ENCODE measurements at regions not wholly inside any gene's neighbourhood (a gene's known extent, or its start where the extent isn't known, plus 50 kb on each side); places are given as distances from the start of the nearest gene placed in this dataset.

DNA sequence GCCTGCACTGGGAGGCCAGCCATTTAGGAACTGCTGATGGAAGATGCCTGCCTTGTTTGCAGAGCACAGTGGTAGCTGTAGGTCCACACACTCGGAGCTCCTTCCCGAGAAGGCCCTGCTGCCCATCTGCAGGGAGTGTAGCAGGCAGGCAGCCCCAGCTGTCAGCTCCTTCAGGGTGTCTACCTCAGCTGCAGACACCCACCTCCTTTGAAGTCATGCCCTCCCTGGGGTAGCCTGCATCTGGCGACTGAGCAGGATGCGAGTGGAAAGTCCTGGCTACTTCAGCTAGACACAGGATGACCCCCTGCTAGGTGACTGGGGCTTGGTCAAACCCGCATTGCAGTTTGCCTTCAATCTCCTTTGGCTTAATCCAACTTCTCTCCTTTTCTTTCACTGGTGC, 93.2 kb upstream of the TLE3 start:
- no peaks in the 10 kb centered on the region for H3K36me3 ChIP-seq (ENCODE audit: low read depth, missing control alignments)
- DNase-seq: no peak
- no peaks in the 10 kb centered on the region for H3K9me3 ChIP-seq
- H3K27ac ChIP-seq: no peak overlapping the region
- 86 to 96% methylated on average over 5 of the region's 5 CpGs for WGBS, 2 donors
- TF ChIP-seq POLR2A (IDR thresholded peaks at IDR 0.05): no peak
- TF ChIP-seq, protein P1, sequence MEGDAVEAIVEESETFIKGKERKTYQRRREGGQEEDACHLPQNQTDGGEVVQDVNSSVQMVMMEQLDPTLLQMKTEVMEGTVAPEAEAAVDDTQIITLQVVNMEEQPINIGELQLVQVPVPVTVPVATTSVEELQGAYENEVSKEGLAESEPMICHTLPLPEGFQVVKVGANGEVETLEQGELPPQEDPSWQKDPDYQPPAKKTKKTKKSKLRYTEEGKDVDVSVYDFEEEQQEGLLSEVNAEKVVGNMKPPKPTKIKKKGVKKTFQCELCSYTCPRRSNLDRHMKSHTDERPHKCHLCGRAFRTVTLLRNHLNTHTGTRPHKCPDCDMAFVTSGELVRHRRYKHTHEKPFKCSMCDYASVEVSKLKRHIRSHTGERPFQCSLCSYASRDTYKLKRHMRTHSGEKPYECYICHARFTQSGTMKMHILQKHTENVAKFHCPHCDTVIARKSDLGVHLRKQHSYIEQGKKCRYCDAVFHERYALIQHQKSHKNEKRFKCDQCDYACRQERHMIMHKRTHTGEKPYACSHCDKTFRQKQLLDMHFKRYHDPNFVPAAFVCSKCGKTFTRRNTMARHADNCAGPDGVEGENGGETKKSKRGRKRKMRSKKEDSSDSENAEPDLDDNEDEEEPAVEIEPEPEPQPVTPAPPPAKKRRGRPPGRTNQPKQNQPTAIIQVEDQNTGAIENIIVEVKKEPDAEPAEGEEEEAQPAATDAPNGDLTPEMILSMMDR (IDR thresholded peaks at IDR 0.05): no peak
- no peak overlapping the region for H3K4me3 ChIP-seq
- H3K4me1 ChIP-seq: peaks cover 10% of the 10 kb centered on the region
- H3K27me3 ChIP-seq: no peaks in the 10 kb centered on the region
- intact Hi-C loops (cut with DNase I; ENCODE audit: low total_unique reads): no loop called here

DNA sequence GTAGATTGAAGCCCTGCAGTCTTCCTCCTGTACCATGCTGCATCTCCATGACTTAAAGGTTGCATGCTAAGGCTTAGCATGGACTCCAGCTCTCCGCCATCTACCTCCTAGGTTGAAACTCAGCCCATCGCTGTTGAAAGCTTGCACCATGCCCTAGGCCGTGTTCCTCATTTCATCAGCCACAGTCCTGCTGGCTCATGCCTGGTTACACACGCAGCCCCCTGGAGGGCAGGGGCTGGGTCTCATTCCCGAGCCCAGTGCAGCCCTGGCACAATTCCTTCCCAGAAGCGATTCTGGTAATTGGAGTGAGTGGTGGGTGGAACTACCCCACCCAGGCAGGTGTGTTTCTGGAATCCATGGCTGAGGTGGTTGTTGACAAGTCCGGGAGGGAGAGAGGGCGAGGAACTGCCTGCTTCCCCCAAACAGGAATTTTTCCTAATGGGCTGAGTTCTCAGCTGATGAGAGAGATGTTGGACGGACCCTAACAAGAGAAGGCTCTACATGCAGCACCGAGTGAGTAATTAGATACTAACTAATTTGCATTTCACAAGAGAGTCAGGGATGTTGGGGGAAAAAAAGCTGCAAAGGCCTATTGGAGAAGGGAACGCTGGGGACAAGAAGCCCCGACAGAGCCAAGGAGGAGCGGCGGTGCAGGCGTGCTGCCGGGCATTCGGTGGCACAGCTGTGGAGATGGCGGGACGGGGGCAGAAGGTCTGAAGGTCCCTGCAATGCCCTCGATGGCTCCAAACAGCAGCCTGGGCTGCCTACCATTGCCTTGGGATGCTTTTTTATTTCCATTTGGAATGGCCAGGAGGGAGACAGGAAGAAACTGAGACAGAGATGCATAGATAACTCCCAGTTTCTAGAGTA, 92.3 kb upstream of the TLE3 start:
- DNase-seq: no peak
- no peak for TF ChIP-seq POLR2A (IDR thresholded peaks at IDR 0.05)
- TF ChIP-seq, protein P1 (IDR thresholded peaks at IDR 0.05): no peak
- intact Hi-C loops (cut with DNase I; ENCODE audit: low total_unique reads): no loop called here
- Histone ChIP-seq H3K27me3 (no peaks in the 10 kb centered on the region), H3K27ac (no peak overlapping the region), H3K9me3 (no peaks in the 10 kb centered on the region), H3K4me1 (peaks cover 9% of the 10 kb centered on the region), H3K4me3 (no peak overlapping the region), H3K36me3 (ENCODE audit: low read depth, missing control alignments) (no peaks in the 10 kb centered on the region)
- WGBS, 2 donors: 94 to 97% methylated on average over 20 of the region's 20 CpGs

DNA sequence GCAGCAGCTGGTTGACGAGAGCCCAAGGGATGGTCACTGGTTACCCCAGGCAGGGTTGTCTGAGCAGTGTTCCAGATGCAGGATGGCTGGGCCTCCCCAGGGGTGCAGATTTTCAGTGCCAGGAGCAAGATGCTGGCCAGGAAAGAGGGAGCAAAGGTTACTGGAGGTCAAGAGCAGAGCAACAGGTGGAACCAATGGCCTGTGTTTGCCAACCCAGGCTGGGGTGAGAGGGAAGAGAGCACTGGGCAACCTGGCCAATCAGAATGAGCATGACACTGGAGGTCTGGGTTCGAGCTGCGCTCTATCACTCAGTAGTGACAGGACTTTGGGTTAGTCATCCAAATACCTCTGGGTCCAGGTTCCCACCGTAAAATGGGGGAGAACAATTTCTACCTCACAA, 90.6 kb upstream of the TLE3 start:
- intact Hi-C loops (cut with DNase I; ENCODE audit: low total_unique reads): no loop called here
- Histone ChIP-seq H3K4me1 (peaks cover 10% of the 10 kb centered on the region), H3K9me3 (no peaks in the 10 kb centered on the region), H3K27ac (no peak overlapping the region), H3K36me3 (ENCODE audit: low read depth, missing control alignments) (no peaks in the 10 kb centered on the region), H3K4me3 (no peak overlapping the region), H3K27me3 (no peaks in the 10 kb centered on the region)
- TF ChIP-seq POLR2A (IDR thresholded peaks at IDR 0.05): no peak
- TF ChIP-seq, protein P1 (IDR thresholded peaks at IDR 0.05): no peak
- no peak for DNase-seq
- 82 to 100% methylated on average over 4 of the region's 4 CpGs for WGBS, 2 donors

DNA sequence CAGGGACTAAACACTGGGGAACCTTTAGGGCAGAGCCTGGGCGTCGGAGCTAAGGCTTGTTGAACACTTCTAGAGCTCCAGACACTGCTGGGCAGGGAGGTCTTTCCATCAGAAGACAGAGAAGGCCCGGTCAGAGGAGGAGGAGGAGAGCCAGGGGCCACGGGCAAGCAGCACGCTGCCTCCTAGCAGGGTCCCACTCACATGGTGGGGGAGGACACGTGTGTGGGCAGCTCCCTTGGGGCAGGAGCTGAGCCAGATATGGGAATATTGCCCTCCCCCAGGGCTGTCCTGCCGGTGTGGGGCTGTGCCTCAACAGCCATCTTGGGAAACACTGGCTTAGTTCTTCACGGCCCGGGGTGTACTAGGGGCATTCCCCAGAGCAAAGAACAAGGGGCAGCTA, 89.6 kb upstream of the TLE3 start:
- 62 to 86% methylated on average over 3 to 9 of the region's 9 CpGs for WGBS, 2 donors
- Histone ChIP-seq H3K4me3 (no peak overlapping the region), H3K36me3 (ENCODE audit: low read depth, missing control alignments) (no peaks in the 10 kb centered on the region), H3K9me3 (no peaks in the 10 kb centered on the region), H3K27ac (no peak overlapping the region), H3K27me3 (no peaks in the 10 kb centered on the region), H3K4me1 (peaks cover 10% of the 10 kb centered on the region)
- intact Hi-C loops (cut with DNase I; ENCODE audit: low total_unique reads): no loop called here
- TF ChIP-seq, protein P1 (IDR thresholded peaks at IDR 0.05): no peak
- TF ChIP-seq POLR2A (IDR thresholded peaks at IDR 0.05): no peak
- no peak for DNase-seq

GRCh38 chr15:70186152-70186551, 88.4 kb upstream of the TLE3 start:
- no peak for DNase-seq
- no peak overlapping the region for H3K27ac ChIP-seq
- intact Hi-C loops (cut with DNase I; ENCODE audit: low total_unique reads): no loop called here

More at GRCh38 chr15:70186152-70186551, 88.4 kb upstream of the TLE3 start:
- peaks cover 10% of the 10 kb centered on the region for H3K4me1 ChIP-seq
- no peaks in the 10 kb centered on the region for H3K27me3 ChIP-seq
- no peaks in the 10 kb centered on the region for H3K9me3 ChIP-seq
- H3K36me3 ChIP-seq (ENCODE audit: low read depth, missing control alignments): no peaks in the 10 kb centered on the region
- WGBS, 2 donors: 91 to 98% methylated on average over 6 of the region's 6 CpGs
- H3K4me3 ChIP-seq: no peak overlapping the region
- TF ChIP-seq, protein P1 (IDR thresholded peaks at IDR 0.05): no peak
- no peak for TF ChIP-seq POLR2A (IDR thresholded peaks at IDR 0.05)
